Panc1 (cell line): ENCODE measurements at regions not wholly inside any gene's neighbourhood (a gene's known extent, or its start where the extent isn't known, plus 50 kb on each side); places are given as distances from the start of the nearest gene placed in this dataset.

Source experiments
- ATAC-seq: fragments of 200-7000 bp; cut with Tn5 transposase; 2 replicates; pipeline ENCODE4 v1.9.1; 2020; ENCODE audit warnings: mild to moderate bottlenecking, moderate library complexity
- BruUV-seq: library from RNA; stranded (reverse); fragments of 400-500 nt; replicated peaks from 2 replicates; lab custom pipeline; 2021; lab: Mats Ljungman, UMichigan
- CTCF ChIA-PET: fragments of 300-600 bp; sonication (Branson Sonifier 250); formaldehyde crosslinking; loops from one replicate; lab custom pipeline; 2022; ENCODE audit warnings: antibody characterized with exemption; lab: Charles Lee
- POLR2A ChIA-PET: fragments of 300-600 bp; sonication (Branson Sonifier 250); formaldehyde crosslinking; loops from one replicate; lab custom pipeline; 2022; ENCODE audit warnings: antibody characterized with exemption; lab: Charles Lee
- DNase-seq: peaks from one replicate; pipeline ENCODE4 v3.0.0-alpha.2; 2010; ENCODE audit warnings: low read depth, low spot score
- H3K27ac ChIP-seq: 2 replicates; pipeline ENCODE4 v1.5.1; 2011; ENCODE audit warnings: mild to moderate bottlenecking, low read length, inconsistent platforms
- H3K27me3 ChIP-seq: fragments of 200-500 bp; sonication (Bioruptor generic); 2 replicates; pipeline ENCODE4 v1.6.0; 2014; ENCODE audit warnings: low read length, inconsistent platforms; ENCODE audit not compliant: control insufficient read depth, insufficient read depth
- H3K36me3 ChIP-seq: fragments of 200-500 bp; sonication (Bioruptor generic); 2 replicates; pipeline ENCODE4 v1.5.1; 2014; ENCODE audit warnings: inconsistent platforms, mild to moderate bottlenecking, low read length, moderate library complexity; ENCODE audit not compliant: control insufficient read depth, insufficient read depth
- H3K4me1 ChIP-seq: 2 replicates; pipeline ENCODE4 v1.5.1; 2011; ENCODE audit warnings: inconsistent platforms, mild to moderate bottlenecking, low read length, moderate library complexity; ENCODE audit not compliant: control insufficient read depth, insufficient read depth
- H3K4me3 ChIP-seq, 2 experiments: 2 replicates each; pipeline ENCODE4 v1.5.1; 2011 to 2012; ENCODE audit warnings: low read depth in 2 of 2, low read length in 2 of 2, mild to moderate bottlenecking in 2 of 2, inconsistent platforms in 1 of 2, moderate library complexity in 1 of 2
- H3K9me3 ChIP-seq: fragments of 200-500 bp; sonication (Bioruptor generic); 2 replicates; pipeline ENCODE4 v1.5.1; 2014; ENCODE audit warnings: low read depth, mild to moderate bottlenecking, inconsistent platforms, low read length, moderate library complexity; ENCODE audit not compliant: control insufficient read depth, insufficient read depth
- POLR2AphosphoS5 ChIP-seq: IDR thresholded peaks from 2 replicates; pipeline ENCODE4 v1.6.1; 2012; ENCODE audit warnings: mild to moderate bottlenecking, low read depth, low read length, moderate library complexity
- SIN3A ChIP-seq: IDR thresholded peaks from 2 replicates; pipeline ENCODE4 v1.6.1; 2012; ENCODE audit warnings: low read depth, mild to moderate bottlenecking, low read length, moderate library complexity, borderline replicate concordance; ENCODE audit not compliant: insufficient read depth
- TCF7L2 ChIP-seq: IDR thresholded peaks from 2 replicates; pipeline ENCODE4 v1.6.1; 2011; ENCODE audit warnings: mild to moderate bottlenecking, low read depth, low read length, inconsistent platforms
- in situ Hi-C: cut with HindIII; loops from 2 replicates; pipeline ENCODE4 v1.10.0; 2016; ENCODE audit warnings: low sequenced_read_pairs, low pct_unique_long_range_greater_than_20kb
- intact Hi-C: fragments of 100-400 bp; cut with micrococcal nuclease; formaldehyde crosslinking; loops from one replicate; pipeline ENCODE4 v1.10.0; 2022; ENCODE audit not compliant: unreplicated experiment
- TF ChIP-seq, protein P1 (sequence below), 2 experiments: IDR thresholded peaks; 2 replicates each; pipeline ENCODE4 v1.6.1; 2011 to 2012; ENCODE audit warnings: low read depth in 2 of 2, control low read depth in 1 of 2, low read length in 1 of 2, mild to moderate bottlenecking in 1 of 2, moderate library complexity in 1 of 2; ENCODE audit not compliant: insufficient read depth in 1 of 2
- TF ChIP-seq, protein P2 (sequence below): fragments of 450-650 bp; IDR thresholded peaks from 2 replicates; pipeline ENCODE4 v1.5.1; 2017; ENCODE audit warnings: mild to moderate bottlenecking

DNA sequence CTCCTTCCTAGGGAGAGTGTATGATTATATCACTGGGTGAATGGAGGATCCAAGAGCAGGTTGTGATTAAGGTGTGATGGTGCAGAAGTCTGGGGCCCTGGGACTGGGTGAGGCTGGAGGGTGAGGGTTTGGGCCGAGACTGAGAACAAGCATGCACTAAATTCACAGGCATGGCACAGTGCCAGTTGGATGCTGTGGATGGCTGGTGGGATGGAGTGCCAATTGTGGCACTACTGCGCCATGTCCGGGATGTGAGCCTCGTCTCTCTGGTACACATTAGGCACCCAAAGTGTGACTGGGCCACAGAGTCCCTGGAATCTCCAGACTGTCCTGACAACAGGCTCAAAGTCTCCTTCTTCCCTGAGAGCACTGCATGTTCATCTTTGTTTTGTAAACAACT is 208.1 kb downstream of the EMX2 start:
- ChIA-PET CTCF (no interaction called here), POLR2A (no interaction called here)
- Histone ChIP-seq H3K27ac (no peak overlapping the region), H3K4me3 (no peak overlapping the region), H3K9me3 (no peaks in the 10 kb centered on the region), H3K27me3 (0 out of 2 replicates have a peak, but pooled peaks cover 2% of the 10 kb centered on the region), H3K4me1 (no peaks in the 10 kb centered on the region), H3K36me3 (no peaks in the 10 kb centered on the region)
- ATAC-seq (no peak), DNase-seq (no peak)
- intact Hi-C loops (no loop called here), in situ Hi-C loops (no loop called here)
- no TSS peak for BruUV-seq
- no peak for TF ChIP-seq POLR2AphosphoS5
- TF ChIP-seq SIN3A: no peak
- TF ChIP-seq, protein P1, sequence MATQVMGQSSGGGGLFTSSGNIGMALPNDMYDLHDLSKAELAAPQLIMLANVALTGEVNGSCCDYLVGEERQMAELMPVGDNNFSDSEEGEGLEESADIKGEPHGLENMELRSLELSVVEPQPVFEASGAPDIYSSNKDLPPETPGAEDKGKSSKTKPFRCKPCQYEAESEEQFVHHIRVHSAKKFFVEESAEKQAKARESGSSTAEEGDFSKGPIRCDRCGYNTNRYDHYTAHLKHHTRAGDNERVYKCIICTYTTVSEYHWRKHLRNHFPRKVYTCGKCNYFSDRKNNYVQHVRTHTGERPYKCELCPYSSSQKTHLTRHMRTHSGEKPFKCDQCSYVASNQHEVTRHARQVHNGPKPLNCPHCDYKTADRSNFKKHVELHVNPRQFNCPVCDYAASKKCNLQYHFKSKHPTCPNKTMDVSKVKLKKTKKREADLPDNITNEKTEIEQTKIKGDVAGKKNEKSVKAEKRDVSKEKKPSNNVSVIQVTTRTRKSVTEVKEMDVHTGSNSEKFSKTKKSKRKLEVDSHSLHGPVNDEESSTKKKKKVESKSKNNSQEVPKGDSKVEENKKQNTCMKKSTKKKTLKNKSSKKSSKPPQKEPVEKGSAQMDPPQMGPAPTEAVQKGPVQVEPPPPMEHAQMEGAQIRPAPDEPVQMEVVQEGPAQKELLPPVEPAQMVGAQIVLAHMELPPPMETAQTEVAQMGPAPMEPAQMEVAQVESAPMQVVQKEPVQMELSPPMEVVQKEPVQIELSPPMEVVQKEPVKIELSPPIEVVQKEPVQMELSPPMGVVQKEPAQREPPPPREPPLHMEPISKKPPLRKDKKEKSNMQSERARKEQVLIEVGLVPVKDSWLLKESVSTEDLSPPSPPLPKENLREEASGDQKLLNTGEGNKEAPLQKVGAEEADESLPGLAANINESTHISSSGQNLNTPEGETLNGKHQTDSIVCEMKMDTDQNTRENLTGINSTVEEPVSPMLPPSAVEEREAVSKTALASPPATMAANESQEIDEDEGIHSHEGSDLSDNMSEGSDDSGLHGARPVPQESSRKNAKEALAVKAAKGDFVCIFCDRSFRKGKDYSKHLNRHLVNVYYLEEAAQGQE (IDR thresholded peaks at IDR 0.05; ENCODE audit: insufficient read depth in 1 of 2, low read depth in 2 of 2, low read length in 1 of 2): no peak
- TF ChIP-seq, protein P2, sequence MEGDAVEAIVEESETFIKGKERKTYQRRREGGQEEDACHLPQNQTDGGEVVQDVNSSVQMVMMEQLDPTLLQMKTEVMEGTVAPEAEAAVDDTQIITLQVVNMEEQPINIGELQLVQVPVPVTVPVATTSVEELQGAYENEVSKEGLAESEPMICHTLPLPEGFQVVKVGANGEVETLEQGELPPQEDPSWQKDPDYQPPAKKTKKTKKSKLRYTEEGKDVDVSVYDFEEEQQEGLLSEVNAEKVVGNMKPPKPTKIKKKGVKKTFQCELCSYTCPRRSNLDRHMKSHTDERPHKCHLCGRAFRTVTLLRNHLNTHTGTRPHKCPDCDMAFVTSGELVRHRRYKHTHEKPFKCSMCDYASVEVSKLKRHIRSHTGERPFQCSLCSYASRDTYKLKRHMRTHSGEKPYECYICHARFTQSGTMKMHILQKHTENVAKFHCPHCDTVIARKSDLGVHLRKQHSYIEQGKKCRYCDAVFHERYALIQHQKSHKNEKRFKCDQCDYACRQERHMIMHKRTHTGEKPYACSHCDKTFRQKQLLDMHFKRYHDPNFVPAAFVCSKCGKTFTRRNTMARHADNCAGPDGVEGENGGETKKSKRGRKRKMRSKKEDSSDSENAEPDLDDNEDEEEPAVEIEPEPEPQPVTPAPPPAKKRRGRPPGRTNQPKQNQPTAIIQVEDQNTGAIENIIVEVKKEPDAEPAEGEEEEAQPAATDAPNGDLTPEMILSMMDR: no peak
- no peak for TF ChIP-seq TCF7L2

DNA sequence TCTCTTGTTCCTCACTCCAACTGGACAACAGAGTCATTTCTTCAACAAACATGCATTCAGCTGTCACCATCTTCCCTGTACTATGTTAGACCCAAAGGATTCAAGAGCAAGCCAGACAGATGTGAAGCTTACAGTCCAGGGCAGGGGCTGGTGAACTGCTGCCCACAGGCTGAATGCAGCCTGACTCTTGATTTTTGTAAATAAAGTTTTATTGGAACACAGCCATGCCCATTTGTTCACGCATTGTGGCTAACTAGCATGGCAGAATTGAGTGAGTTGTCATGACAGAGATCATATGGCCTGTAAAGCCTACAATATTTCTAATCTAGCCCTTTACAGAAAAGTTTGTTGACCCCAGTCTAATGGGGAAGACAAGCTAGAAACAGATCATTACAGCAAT is 208.7 kb downstream of the EMX2 start:
- intact Hi-C loops: no loop called here
- POLR2A ChIA-PET: no interaction called here
- Histone ChIP-seq H3K4me3 (no peak overlapping the region), H3K27me3 (0 out of 2 replicates have a peak, but pooled peaks cover 2% of the 10 kb centered on the region), H3K36me3 (no peaks in the 10 kb centered on the region), H3K27ac (no peak overlapping the region), H3K4me1 (no peaks in the 10 kb centered on the region), H3K9me3 (no peaks in the 10 kb centered on the region)
- ATAC-seq: no peak
- DNase-seq: no peak
- CTCF ChIA-PET: no interaction called here
- TF ChIP-seq SIN3A (no peak), TCF7L2 (no peak), POLR2AphosphoS5 (no peak)
- TF ChIP-seq, protein P2: no peak
- TF ChIP-seq, protein P1 (IDR thresholded peaks at IDR 0.05; ENCODE audit: insufficient read depth in 1 of 2, low read depth in 2 of 2, low read length in 1 of 2): no peak
- BruUV-seq: no TSS peak
- in situ Hi-C loops: no loop called here
